GM10266 (cell line): ENCODE measurements at regions not wholly inside any gene's neighbourhood (a gene's known extent, or its start where the extent isn't known, plus 50 kb on each side); places are given as distances from the start of the nearest gene placed in this dataset.
"Not testable (repeated sequence)": the region's sequence is repeated elsewhere in the genome, so short reads cannot be mapped to it uniquely, and the experiment has no call there.

Source experiments
- DNase-seq: peaks from one replicate; pipeline ENCODE4 v3.0.0; 2012; ENCODE audit errors: extremely low spot score
- TF ChIP-seq, protein P1 (sequence below): IDR thresholded peaks from 2 replicates; pipeline ENCODE4 v1.5.1; 2012; ENCODE audit warnings: mild to moderate bottlenecking, low read depth; ENCODE audit not compliant: control insufficient read depth, insufficient read depth; ENCODE audit errors: missing control alignments

DNA sequence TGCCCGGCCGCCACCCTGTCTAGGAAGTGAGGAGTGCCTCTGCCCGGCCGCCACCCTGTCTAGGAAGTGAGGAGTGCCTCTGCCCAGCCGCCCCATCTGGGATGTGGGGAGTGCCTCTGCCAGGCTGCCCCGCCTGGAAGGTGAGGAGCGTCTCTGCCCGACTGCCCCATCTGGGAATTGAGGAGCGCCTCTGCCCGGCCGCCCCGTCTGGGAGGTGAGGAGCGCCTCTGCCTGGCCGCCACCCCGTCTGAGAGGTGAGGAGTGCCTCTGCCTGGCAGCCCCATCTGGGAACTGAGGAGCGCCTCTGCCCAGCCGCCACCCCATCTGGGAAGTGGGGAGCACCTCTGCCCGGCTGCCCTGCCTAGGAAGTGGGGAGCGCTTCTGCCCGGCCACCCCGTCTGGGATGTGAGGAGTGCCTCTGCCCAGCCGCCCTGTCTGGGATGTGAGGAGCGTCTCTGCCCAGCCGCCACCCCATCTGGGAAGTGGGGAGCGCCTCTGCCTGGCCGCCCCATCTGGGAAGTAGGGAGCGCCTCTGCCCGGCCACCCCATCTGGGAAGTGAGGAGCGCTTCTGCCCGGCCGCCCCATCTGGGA, 91.1 kb upstream of the ZNF519 start:
- DNase-seq, result not testable (repeated sequence)

DNA sequence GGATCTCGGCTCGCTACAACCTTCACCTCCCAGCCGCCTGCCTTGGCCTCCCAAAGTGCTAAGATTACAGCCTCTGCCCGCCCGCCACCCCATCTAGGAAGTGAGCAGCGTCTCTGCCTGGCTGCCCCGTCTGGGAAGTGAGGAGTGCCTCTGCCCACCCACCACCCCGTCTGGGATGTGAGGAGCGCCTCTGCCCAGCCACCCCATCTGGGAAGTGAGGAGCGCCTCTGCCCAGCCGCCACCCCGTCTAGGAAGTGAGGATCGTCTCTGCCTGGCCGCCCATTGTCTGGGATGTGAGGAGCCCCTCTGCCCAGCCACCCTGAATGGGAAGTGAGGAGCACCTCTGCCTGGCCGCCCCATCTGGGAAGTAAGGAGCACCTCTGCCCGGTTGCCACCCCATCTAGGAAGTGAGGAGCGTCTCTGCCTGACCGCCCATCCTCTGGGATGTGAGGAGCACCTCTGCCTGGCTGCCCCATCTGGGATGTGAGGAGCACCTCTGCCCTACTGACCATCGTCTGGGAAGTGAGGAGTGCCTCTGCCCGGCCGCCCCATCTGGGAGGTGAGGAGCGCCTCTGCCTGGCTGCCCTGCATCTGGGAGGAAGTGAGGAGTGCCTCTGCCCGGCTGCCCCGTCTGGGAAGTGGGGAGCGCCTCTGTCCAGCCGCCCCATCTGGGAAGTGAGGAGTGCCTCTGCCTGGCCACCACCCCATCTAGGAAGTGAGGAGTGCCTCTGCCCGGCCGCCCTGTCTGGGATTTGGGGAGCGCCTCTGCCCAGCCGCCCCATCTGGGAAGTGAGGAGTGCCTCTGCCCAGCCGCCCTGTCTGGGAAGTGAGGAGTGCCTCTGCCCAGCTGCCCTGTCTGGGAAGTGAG, 90.4 kb upstream of the ZNF519 start:
- not testable (repeated sequence) for DNase-seq

DNA sequence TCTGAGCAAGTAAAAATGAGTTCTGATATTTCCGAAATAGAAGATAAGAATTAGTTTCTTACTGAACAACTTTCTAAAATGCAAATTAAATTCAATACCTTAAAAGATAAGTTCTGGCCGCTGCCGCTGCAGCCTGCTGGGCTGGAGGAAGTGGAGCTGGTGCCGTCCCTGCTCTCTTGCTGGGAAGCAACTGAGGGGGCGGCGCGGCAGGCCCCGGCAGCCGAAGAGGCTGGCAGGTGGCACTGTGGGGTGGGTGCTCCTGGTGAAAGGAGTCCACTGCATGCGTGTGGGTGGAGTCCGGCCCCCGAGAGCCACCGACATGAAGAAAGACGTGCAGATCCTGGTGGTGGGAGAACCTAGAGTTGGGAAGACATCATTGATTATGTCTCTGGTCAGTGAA, 89.5 kb upstream of the ZNF519 start:
- peak; percentile 2 for DNase-seq
- TF ChIP-seq, protein P1, sequence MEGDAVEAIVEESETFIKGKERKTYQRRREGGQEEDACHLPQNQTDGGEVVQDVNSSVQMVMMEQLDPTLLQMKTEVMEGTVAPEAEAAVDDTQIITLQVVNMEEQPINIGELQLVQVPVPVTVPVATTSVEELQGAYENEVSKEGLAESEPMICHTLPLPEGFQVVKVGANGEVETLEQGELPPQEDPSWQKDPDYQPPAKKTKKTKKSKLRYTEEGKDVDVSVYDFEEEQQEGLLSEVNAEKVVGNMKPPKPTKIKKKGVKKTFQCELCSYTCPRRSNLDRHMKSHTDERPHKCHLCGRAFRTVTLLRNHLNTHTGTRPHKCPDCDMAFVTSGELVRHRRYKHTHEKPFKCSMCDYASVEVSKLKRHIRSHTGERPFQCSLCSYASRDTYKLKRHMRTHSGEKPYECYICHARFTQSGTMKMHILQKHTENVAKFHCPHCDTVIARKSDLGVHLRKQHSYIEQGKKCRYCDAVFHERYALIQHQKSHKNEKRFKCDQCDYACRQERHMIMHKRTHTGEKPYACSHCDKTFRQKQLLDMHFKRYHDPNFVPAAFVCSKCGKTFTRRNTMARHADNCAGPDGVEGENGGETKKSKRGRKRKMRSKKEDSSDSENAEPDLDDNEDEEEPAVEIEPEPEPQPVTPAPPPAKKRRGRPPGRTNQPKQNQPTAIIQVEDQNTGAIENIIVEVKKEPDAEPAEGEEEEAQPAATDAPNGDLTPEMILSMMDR, result no peak

DNA sequence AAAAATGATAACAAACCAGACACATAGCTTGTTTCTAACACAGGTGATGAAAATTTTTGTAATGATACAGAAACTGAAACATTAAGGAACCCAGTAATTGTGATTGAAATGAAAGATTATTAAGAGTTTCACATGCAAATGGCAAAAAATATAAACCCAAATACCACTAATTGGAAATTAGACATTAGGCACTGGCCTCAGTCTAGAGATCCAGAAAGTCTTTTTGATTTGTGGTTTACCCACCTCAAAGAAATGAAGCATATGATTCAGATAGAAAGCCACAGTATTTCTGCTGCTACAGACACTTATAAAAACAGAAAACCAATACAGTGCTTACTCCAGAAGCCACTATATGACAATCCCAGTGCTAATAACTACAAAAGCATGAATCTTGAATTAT, 83.7 kb upstream of the ZNF519 start:
- not testable (repeated sequence) for DNase-seq

DNA sequence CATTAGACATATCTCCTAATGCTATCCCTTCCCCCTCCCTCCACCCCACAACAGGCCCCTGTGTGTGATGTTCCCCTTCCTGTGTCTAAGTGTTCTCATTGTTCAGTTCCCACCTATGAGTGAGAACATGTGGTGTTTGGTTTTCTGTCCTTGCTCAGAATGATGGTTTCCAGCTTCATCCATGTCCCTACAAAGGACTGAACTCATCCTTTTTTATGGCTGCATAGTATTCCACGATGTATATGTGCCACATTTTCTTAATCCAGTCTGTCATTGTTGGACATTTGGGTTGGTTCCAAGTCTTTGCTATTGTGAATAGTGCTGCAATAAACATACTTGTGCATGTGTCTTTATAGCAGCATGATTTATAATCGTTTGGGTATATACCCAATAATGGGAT, 71.2 kb upstream of the ZNF519 start:
- not testable (repeated sequence) for DNase-seq

DNA sequence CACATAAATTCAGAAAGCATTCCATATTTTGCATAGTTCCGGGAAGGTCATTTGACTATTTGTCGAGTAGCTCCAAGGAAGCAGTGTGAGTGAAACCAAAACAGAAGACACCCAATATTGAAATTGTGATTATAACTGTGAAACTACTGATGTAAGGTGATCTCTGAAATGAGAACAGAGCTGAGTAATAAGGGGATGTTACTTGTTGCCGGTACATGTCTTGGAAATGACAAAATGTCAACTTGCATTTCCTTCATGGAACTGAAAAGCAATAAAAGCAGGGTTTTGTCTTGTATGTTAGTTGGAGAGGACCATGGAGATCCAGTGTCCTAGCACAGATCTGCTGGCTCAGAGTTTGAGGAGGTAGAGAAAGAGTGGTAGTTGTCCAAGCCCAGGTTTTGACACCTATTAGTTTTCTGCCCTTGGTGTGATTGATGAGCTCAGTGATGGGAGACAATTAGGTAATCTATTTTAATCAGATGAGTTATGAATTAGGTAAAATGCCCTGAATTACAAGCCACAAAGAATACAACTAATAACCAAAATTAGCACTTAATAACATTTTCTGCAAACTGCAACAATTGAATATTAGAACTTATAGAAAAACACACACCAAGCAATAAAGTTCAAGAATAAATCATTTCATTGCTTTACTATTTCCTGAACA, 58.7 kb upstream of the ZNF519 start:
- not testable (repeated sequence) for DNase-seq

DNA sequence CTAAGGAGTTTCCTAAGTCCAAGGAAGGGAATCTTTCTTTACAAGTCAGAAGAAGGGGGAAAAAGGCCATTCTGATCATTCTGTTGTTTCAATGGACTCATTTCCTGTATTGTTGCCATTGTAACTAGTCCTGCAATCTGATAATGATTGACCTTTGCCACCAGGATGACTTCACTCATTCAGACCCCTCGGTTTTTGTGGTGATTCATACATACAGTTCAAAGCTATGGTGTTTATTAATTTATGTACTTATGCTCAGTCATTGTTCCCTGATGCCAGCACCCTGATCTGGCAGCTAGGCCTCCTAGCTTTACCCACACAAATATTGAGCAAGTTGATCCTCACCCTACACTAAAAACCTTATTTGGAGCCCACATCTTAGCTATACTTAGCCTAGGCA, 57.6 kb upstream of the ZNF519 start:
- no peak for DNase-seq
- TF ChIP-seq, protein P1, result no peak

DNA sequence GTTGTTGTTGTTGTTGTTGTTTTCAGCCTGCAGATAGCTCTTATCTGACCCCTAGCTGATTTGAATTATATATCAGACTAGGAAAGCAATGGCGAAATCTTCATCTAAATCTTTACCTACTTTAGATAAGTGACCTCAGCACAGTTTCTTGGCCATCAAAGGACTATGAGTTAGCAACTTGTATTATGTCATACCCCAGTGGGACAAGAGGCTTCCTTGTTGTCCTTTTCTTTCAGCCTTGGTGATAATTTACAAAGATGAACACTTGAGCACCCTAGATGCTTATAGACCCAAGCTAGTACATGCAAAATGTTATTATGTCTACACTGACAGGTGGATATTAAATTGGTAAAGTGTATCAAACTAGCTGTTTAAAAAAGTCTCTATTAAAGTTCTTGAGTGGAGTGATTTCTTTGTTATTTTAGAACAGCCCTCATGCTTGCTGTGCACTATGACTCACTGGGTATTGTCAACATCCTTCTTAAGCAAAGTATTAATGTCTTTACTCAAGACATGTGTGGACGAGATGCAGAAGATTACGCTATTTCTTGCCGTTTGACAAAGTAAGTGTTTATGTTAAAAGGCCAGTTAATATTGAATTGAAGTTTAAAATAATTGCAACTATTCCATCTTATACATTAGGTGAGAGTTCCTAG, 56.6 kb upstream of the ZNF519 start:
- DNase-seq, result not testable (repeated sequence)
